HEK293 (cell line): ENCODE measurements at regions not wholly inside any gene's neighbourhood (a gene's known extent, or its start where the extent isn't known, plus 50 kb on each side); places are given as distances from the start of the nearest gene placed in this dataset.
A peak's percentile ranks its signal among the peaks of the same experiment; 100 is the strongest.

Experiments used
- CTCF ChIA-PET: fragments of 350-600 bp; formaldehyde crosslinking; extraction: SDS; loops from one replicate; lab custom pipeline; 2021; ENCODE audit warnings: antibody characterized with exemption; lab: Yijun Ruan, JAX
- POLR2A ChIA-PET: fragments of 300-600 bp; formaldehyde crosslinking; extraction: SDS; loops from one replicate; lab custom pipeline; 2020; ENCODE audit warnings: antibody characterized with exemption, inconsistent platforms; lab: Yijun Ruan, JAX
- H3K27ac ChIP-seq: fragments of 200-500 bp; sonication (Bioruptor generic); 2 replicates; pipeline ENCODE4 v1.5.1; 2014; ENCODE audit warnings: low read depth, low read length, control low read depth, inconsistent platforms; ENCODE audit errors: extremely low read depth
- H3K36me3 ChIP-seq, 2 experiments: fragments of 200-500 bp in 1 of 2; sonication (Bioruptor generic) in 1 of 2; 1 replicate in 1 of 2; 2 replicates in 1 of 2; pipeline ENCODE4 v1.5.1; 2014 to 2017; ENCODE audit warnings: inconsistent platforms in 2 of 2, low read length in 2 of 2; ENCODE audit not compliant: control insufficient read depth in 2 of 2, insufficient read depth in 1 of 2
- H3K4me1 ChIP-seq: fragments of 200-500 bp; sonication (Bioruptor generic); 2 replicates; pipeline ENCODE4 v1.5.1; 2014; ENCODE audit warnings: mild to moderate bottlenecking, low read length, inconsistent platforms; ENCODE audit not compliant: control insufficient read depth, insufficient read depth
- H3K4me3 ChIP-seq: 2 replicates; pipeline ENCODE4 v1.5.1; 2011; ENCODE audit warnings: low read depth, mild to moderate bottlenecking, control low read depth, low read length, moderate library complexity
- H3K9me3 ChIP-seq: fragments of 200-500 bp; sonication (Bioruptor generic); 2 replicates; pipeline ENCODE4 v1.5.1; 2014; ENCODE audit warnings: low read depth, low read length, inconsistent platforms; ENCODE audit not compliant: control insufficient read depth, insufficient read depth
- ATF2 ChIP-seq: fragments of 450-650 bp; formaldehyde crosslinking; IDR thresholded peaks from 2 replicates; pipeline ENCODE4 v1.5.1; 2016; ENCODE audit warnings: missing biosample characterization, missing genetic modification characterization, low read depth
- FEZF1 ChIP-seq: fragments of 450-650 bp; formaldehyde crosslinking; IDR thresholded peaks from 2 replicates; pipeline ENCODE4 v1.5.1; 2016; ENCODE audit warnings: missing biosample characterization, missing genetic modification characterization
- HOXD13 ChIP-seq: sonication (generic); formaldehyde crosslinking; IDR thresholded peaks from 2 replicates; pipeline ENCODE4 v1.8.0; 2022; ENCODE audit warnings: missing genetic modification reagents, borderline replicate concordance
- OVOL3 ChIP-seq: fragments of 450-650 bp; formaldehyde crosslinking; IDR thresholded peaks from 2 replicates; pipeline ENCODE4 v1.5.1; 2016; ENCODE audit warnings: missing biosample characterization, missing genetic modification characterization
- PATZ1 ChIP-seq: fragments of 450-650 bp; formaldehyde crosslinking; IDR thresholded peaks from 2 replicates; pipeline ENCODE4 v1.5.1; 2016; ENCODE audit warnings: missing biosample characterization, missing genetic modification characterization
- PRDM1 ChIP-seq: fragments of 450-650 bp; formaldehyde crosslinking; IDR thresholded peaks from 2 replicates; pipeline ENCODE4; 2016; ENCODE audit warnings: missing biosample characterization, missing genetic modification characterization
- ZBTB44 ChIP-seq: fragments of 450-650 bp; IDR thresholded peaks from 2 replicates; pipeline ENCODE4 v1.5.1; 2018; ENCODE audit warnings: missing biosample characterization, mild to moderate bottlenecking, missing genetic modification characterization
- ZEB2 ChIP-seq: fragments of 450-650 bp; formaldehyde crosslinking; IDR thresholded peaks from 2 replicates; pipeline ENCODE4 v1.5.1; 2016; ENCODE audit warnings: missing biosample characterization, missing genetic modification characterization
- ZFP3 ChIP-seq: fragments of 450-650 bp; formaldehyde crosslinking; IDR thresholded peaks from 2 replicates; pipeline ENCODE4 v1.5.1; 2016; ENCODE audit warnings: low read depth, missing biosample characterization, missing genetic modification characterization
- ZNF16 ChIP-seq: fragments of 450-650 bp; formaldehyde crosslinking; IDR thresholded peaks from 2 replicates; pipeline ENCODE4 v1.5.1; 2016; ENCODE audit warnings: low read depth, missing biosample characterization, missing genetic modification characterization
- ZNF169 ChIP-seq: fragments of 450-650 bp; formaldehyde crosslinking; IDR thresholded peaks from 2 replicates; pipeline ENCODE4 v1.5.1; 2016; ENCODE audit warnings: missing biosample characterization, missing genetic modification characterization
- ZNF175 ChIP-seq: fragments of 450-650 bp; formaldehyde crosslinking; IDR thresholded peaks from 2 replicates; pipeline ENCODE4 v1.5.1; 2016; ENCODE audit warnings: missing biosample characterization, missing genetic modification characterization
- ZNF214 ChIP-seq: fragments of 450-650 bp; formaldehyde crosslinking; IDR thresholded peaks from 2 replicates; pipeline ENCODE4 v1.5.1; 2017; ENCODE audit warnings: missing biosample characterization, mild to moderate bottlenecking, missing genetic modification characterization, borderline replicate concordance
- ZNF488 ChIP-seq: fragments of 450-650 bp; formaldehyde crosslinking; IDR thresholded peaks from 2 replicates; pipeline ENCODE4 v1.5.1; 2016; ENCODE audit warnings: missing biosample characterization, missing genetic modification characterization
- ZNF560 ChIP-seq: fragments of 450-650 bp; formaldehyde crosslinking; IDR thresholded peaks from 2 replicates; pipeline ENCODE4 v1.5.1; 2017; ENCODE audit warnings: missing biosample characterization, missing genetic modification characterization, borderline replicate concordance
- ZNF639 ChIP-seq: fragments of 450-650 bp; formaldehyde crosslinking; IDR thresholded peaks from 2 replicates; pipeline ENCODE4 v1.5.1; 2016; ENCODE audit warnings: missing biosample characterization, missing genetic modification characterization
- ZNF660 ChIP-seq: fragments of 450-650 bp; IDR thresholded peaks from 2 replicates; pipeline ENCODE4 v1.5.1; 2018; ENCODE audit warnings: missing biosample characterization, mild to moderate bottlenecking, missing genetic modification characterization
- ZNF707 ChIP-seq: fragments of 450-650 bp; formaldehyde crosslinking; IDR thresholded peaks from 2 replicates; pipeline ENCODE4 v1.5.1; 2016; ENCODE audit warnings: missing biosample characterization, missing genetic modification characterization
- ZNF777 ChIP-seq: fragments of 450-650 bp; formaldehyde crosslinking; IDR thresholded peaks from 2 replicates; pipeline ENCODE4 v1.5.1; 2017; ENCODE audit warnings: missing biosample characterization, missing genetic modification characterization, borderline replicate concordance
- ZNF791 ChIP-seq: fragments of 450-650 bp; formaldehyde crosslinking; IDR thresholded peaks from 2 replicates; pipeline ENCODE4 v1.5.1; 2016; ENCODE audit warnings: missing biosample characterization, missing genetic modification characterization

GRCh38 chr5:85337435-85337834 is 952.8 kb upstream of the EDIL3 start (continued):
- TF ChIP-seq HOXD13 (CRISPR knock-in tag) (no peak), ZEB2 (tag by site-specific recombination) (no peak), ZNF639 (tag by site-specific recombination) (no peak)
- TF ChIP-seq, all 188 proteins: peak for 0

GRCh38 chr5:85340790-85341189 is 956.1 kb upstream of the EDIL3 start:
- no peaks in the 10 kb centered on the region for H3K36me3 ChIP-seq
- H3K4me3 ChIP-seq = no peak overlapping the region
- CTCF ChIA-PET = no interaction called here
- TF ChIP-seq ZNF660 (tag by site-specific recombination) = no peak
- TF ChIP-seq, all 188 proteins: peak for 0
- Histone ChIP-seq H3K27ac (no peak overlapping the region), H3K9me3 (no peaks in the 10 kb centered on the region), H3K4me1 (no peaks in the 10 kb centered on the region)
- POLR2A ChIA-PET = no interaction called here

- ChIA-PET CTCF (interaction anchor here (0.6 kb wide), 1 partner anchor 425 kb away, joined by 5 read pairs; no protein-coding TSS in a partner anchor), POLR2A (no interaction called here)
- Histone ChIP-seq H3K4me3 (no peak overlapping the region), H3K27ac (no peak overlapping the region), H3K4me1 (no peaks in the 10 kb centered on the region), H3K9me3 (no peaks in the 10 kb centered on the region), H3K36me3 (no peaks in the 10 kb centered on the region)
- TF ChIP-seq OVOL3 (tag by site-specific recombination) = no peak
- peak; percentile 89 for TF ChIP-seq ATF2 (tag by site-specific recombination)
Observed at GRCh38 chr5:85345818-85346217, 961.1 kb upstream of the EDIL3 start.

GRCh38 chr5:85357309-85357708 is 972.6 kb upstream of the EDIL3 start:
- no peaks in the 10 kb centered on the region for H3K9me3 ChIP-seq
- ChIA-PET POLR2A (no interaction called here), CTCF (interaction anchor here (0.6 kb wide), 1 partner anchor 131 kb away, joined by 3 read pairs; no protein-coding TSS in a partner anchor)
- H3K4me3 ChIP-seq = no peak overlapping the region
- TF ChIP-seq ZNF777 = no peak
- no peak for TF ChIP-seq PRDM1
- TF ChIP-seq ZNF560 (tag by site-specific recombination) = no peak
- no peak for TF ChIP-seq ZNF488 (tag by site-specific recombination)
- no peaks in the 10 kb centered on the region for H3K4me1 ChIP-seq
- no peaks in the 10 kb centered on the region for H3K36me3 ChIP-seq
- no peak overlapping the region for H3K27ac ChIP-seq

GRCh38 chr5:85375525-85375924 is 990.8 kb upstream of the EDIL3 start:
- CTCF ChIA-PET = no interaction called here
- no peaks in the 10 kb centered on the region for H3K36me3 ChIP-seq
- no peaks in the 10 kb centered on the region for H3K4me1 ChIP-seq
- no peak overlapping the region for H3K27ac ChIP-seq
- no peak overlapping the region for H3K4me3 ChIP-seq
- POLR2A ChIA-PET = no interaction called here
- H3K9me3 ChIP-seq = no peaks in the 10 kb centered on the region
- TF ChIP-seq ZBTB44 (tag by site-specific recombination) (no peak), OVOL3 (tag by site-specific recombination) (no peak), FEZF1 (tag by site-specific recombination) (no peak), ZNF707 (tag by site-specific recombination) (no peak), ZNF791 (no peak), ZFP3 (no peak), PATZ1 (tag by site-specific recombination) (no peak), ZNF175 (tag by site-specific recombination) (no peak), ZNF16 (no peak), ZNF214 (tag by site-specific recombination) (no peak), ZNF169 (no peak)
